Heart left ventricle (tissue), 16 donors: ENCODE measurements at regions not wholly inside any gene's neighbourhood (a gene's known extent, or its start where the extent isn't known, plus 50 kb on each side); places are given as distances from the start of the nearest gene placed in this dataset.

ENCODE experiments used
- ATAC-seq, 4 donors: fragments of 200-7000 bp; cut with Tn5 transposase; one replicate each; pipeline ENCODE4 v1.9.1; 2020 to 2022; ENCODE audit warnings: moderate library complexity in 4 of 4, mild to moderate bottlenecking in 3 of 4, moderate number of reproducible peaks in 1 of 4
- DNase-seq, 5 donors: peaks; one replicate each; pipeline ENCODE4 v3.0.0-alpha.2; 2020
- H3K27ac ChIP-seq, 12 donors: fragments of 200-600 bp; sonication (generic) in 4 of 12; one replicate each; pipeline versions ENCODE4 v1.5.0 to v1.8.0; 2016 to 2022; ENCODE audit warnings: mild to moderate bottlenecking in 2 of 12
- H3K27me3 ChIP-seq, 9 donors: fragments of 200-600 bp; sonication (generic) in 2 of 9; one replicate each; pipeline versions ENCODE4 v1.5.1 to v1.8.0; 2016 to 2022; ENCODE audit warnings: mild to moderate bottlenecking in 3 of 9
- H3K36me3 ChIP-seq, 9 donors: fragments of 200-600 bp; sonication (generic) in 2 of 9; one replicate each; pipeline versions ENCODE4 v1.5.0 to v1.8.0; 2018 to 2022; ENCODE audit warnings: mild to moderate bottlenecking in 2 of 9
- H3K4me1 ChIP-seq, 12 donors: fragments of 200-600 bp; sonication (generic) in 4 of 12; one replicate each; pipeline versions ENCODE4 v1.5.0 to v1.8.0; 2016 to 2022; ENCODE audit warnings: mild to moderate bottlenecking in 3 of 12
- H3K4me3 ChIP-seq, 12 donors: fragments of 200-600 bp; sonication (generic) in 4 of 12; one replicate each; pipeline versions ENCODE4 v1.5.0 to v1.8.0; 2017 to 2022; ENCODE audit warnings: mild to moderate bottlenecking in 9 of 12, moderate library complexity in 4 of 12
- H3K9me3 ChIP-seq, 12 donors: fragments of 200-600 bp; sonication (generic) in 4 of 12; one replicate each; pipeline versions ENCODE4 v1.5.0 to v1.8.0; 2016 to 2022; ENCODE audit warnings: mild to moderate bottlenecking in 1 of 12
- POLR2A ChIP-seq, 2 donors: fragments of 450-650 bp; IDR thresholded peaks; one replicate each; pipeline ENCODE4 v1.6.1; 2017; ENCODE audit warnings: antibody characterized with exemption in 2 of 2, mild to moderate bottlenecking in 2 of 2, moderate library complexity in 2 of 2
- WGBS, 4 donors: extraction: QIAGEN DNeasy Blood & Tissue Kit in 2 of 4; methylation state at CpG; one replicate each; pipeline versions ENCODE4 v1.1.5 to v1.1.7; 2013 to 2018; 5-methylcytosine and 5-hydroxymethylcytosine counted together
- intact Hi-C, 10 donors: fragments of 100-400 bp; cut with DNase I; formaldehyde crosslinking; loops; one replicate each; pipeline versions ENCODE4 v1.11.1 to v1.14.2; 2022
- TF ChIP-seq, protein P1 (sequence below), 12 donors: fragments of 200-600 bp; sonication (generic) in 4 of 12; IDR thresholded peaks; one replicate each; pipeline versions ENCODE4 v1.5.0 to v1.8.0; 2018 to 2022; ENCODE audit warnings: antibody characterized with exemption in 12 of 12, mild to moderate bottlenecking in 5 of 12
- donor health status: ischemic (EF 13 %, LVEDD 7.1; RV severe dilation, severe dysfunction).
- donor health status: healthy with polysubstance abuse.
- donor health status: DM: no; HTN: yes; CAD: no.
- donor health status: DM: no; HTN: no; CAD: no.
- donor health status: ischemic (EF 25% LVEDD 6.9; RV normal size, moderate dysfunction).
- donor health status: ischemic (EF 25% LVEDD 5.7; RV mildly dilated, moderate dysfunction).
- donor health status: healthy.
- donor health status: DM: yes; HTN: yes; CAD: no.
- donor health status: ischemic (EF 35%, LVEDD 5.7; RV mildly dilated, moderate dysfunction).
- donor health status: nonischemic (EF 11% LVEDD 7.7; RV severe dilation, severe dysfunction).
- donor health status: DM: yes; HTN: yes; CAD: no.
- donor health status: PGD.
- donor health status: ischemic (EF 29% LVEDD 5.4; RV normal size, mild dysfunction).
- donor health status: nonischemic (EF 23%, LVEDD 6.1; RV moderate dilation, normal function).

DNA sequence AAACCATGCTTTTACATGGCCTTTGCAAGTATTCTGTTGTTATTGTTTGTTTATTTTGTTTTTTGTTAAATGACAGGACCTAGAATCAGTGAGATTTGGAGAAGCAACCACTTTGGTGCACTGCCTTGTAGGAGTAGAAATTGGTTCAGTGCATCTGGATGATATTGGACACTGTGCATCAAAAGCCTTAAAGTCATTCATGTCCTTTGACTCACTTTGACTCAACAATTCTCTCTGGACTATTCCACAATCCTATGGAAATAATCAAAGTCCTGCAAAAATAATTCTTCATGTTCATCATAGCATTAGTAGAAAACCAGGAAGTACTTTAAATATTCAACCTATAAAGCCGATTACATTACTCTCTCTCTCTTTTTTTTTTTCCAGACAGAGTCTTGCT is 224.8 kb downstream of the ABHD5 start:
- H3K36me3 ChIP-seq = no peaks in the 10 kb centered on the region
- DNase-seq = no peak
- no peak overlapping the region for H3K27ac ChIP-seq
- 90 to 94% (median 91%) methylated on average over 1 of the region's 1 CpG for WGBS, 4 donors
- H3K4me1 ChIP-seq = no peaks in the 10 kb centered on the region
- ATAC-seq = no peak
- TF ChIP-seq, protein P1, sequence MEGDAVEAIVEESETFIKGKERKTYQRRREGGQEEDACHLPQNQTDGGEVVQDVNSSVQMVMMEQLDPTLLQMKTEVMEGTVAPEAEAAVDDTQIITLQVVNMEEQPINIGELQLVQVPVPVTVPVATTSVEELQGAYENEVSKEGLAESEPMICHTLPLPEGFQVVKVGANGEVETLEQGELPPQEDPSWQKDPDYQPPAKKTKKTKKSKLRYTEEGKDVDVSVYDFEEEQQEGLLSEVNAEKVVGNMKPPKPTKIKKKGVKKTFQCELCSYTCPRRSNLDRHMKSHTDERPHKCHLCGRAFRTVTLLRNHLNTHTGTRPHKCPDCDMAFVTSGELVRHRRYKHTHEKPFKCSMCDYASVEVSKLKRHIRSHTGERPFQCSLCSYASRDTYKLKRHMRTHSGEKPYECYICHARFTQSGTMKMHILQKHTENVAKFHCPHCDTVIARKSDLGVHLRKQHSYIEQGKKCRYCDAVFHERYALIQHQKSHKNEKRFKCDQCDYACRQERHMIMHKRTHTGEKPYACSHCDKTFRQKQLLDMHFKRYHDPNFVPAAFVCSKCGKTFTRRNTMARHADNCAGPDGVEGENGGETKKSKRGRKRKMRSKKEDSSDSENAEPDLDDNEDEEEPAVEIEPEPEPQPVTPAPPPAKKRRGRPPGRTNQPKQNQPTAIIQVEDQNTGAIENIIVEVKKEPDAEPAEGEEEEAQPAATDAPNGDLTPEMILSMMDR (IDR thresholded peaks at IDR 0.05) = no peak
- no peak for TF ChIP-seq POLR2A (IDR thresholded peaks at IDR 0.05)
- intact Hi-C loops = no loop called here
- no peak overlapping the region for H3K4me3 ChIP-seq
- peaks cover 0 to 8% (median 0%) of the 10 kb centered on the region in 9 donors for H3K27me3 ChIP-seq
- H3K9me3 ChIP-seq = peaks cover 0 to 12% (median 0%) of the 10 kb centered on the region in 12 donors

DNA sequence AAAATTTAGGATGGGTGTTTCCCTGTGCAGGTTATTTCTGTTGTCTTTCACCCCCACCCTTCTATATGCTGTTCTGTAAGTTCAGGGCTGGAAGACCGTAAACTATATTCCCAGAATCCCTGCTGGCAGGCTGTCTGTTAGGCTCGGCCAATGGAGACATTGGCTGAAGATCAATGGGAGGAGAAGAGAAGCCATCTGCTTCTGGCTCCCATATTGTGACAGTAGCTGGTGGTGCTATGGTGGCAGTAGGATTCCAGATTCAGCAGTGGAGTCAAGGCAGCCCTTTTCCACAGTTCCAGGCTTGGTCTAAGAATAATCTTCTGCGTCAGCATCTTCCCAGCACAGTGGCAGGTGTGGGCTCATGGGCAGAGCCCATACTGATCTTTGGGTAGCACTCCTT is 226.6 kb downstream of the ABHD5 start:
- whole genome bisulfite sequencing, 4 donors = 81 to 94% (median 91%) methylated on average over 3 of the region's 3 CpGs
- TF ChIP-seq, protein P1 (IDR thresholded peaks at IDR 0.05) = no peak
- TF ChIP-seq POLR2A (IDR thresholded peaks at IDR 0.05) = no peak
- no peak for DNase-seq
- intact Hi-C loops = no loop called here
- H3K36me3 ChIP-seq = no peaks in the 10 kb centered on the region
- H3K4me3 ChIP-seq = no peak overlapping the region
- peaks cover 0 to 26% (median 7%) of the 10 kb centered on the region in 9 donors for H3K27me3 ChIP-seq
- ATAC-seq = no peak
- H3K27ac ChIP-seq = no peak overlapping the region
- H3K9me3 ChIP-seq = peaks cover 0 to 12% (median 0%) of the 10 kb centered on the region in 12 donors
- H3K4me1 ChIP-seq = no peaks in the 10 kb centered on the region

DNA sequence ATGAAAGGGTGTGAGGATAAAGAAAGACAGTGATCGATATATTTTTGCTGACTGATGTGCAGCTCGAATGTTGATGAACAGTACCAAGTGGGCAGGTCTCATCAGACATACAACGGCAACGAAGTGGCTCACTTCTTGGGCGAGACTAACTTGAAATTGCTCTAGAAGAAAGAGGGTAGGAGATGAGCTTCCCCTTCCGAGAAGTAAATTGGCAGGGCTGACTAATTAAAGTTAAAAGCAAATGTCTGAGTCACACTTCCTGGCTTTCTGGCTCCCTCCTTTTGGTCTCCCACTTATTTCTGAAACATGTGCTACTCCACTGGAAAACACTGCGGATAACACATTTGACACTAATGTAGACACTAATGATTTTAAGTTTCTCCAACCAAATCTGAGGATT is 228.3 kb downstream of the ABHD5 start:
- TF ChIP-seq, protein P1 (IDR thresholded peaks at IDR 0.05) = no peak
- no peak for TF ChIP-seq POLR2A (IDR thresholded peaks at IDR 0.05)
- intact Hi-C loops = no loop called here
- H3K36me3 ChIP-seq = no peaks in the 10 kb centered on the region
- peaks cover 0 to 12% (median 0%) of the 10 kb centered on the region in 12 donors for H3K9me3 ChIP-seq
- ATAC-seq (no peak), DNase-seq (no peak)
- no peak overlapping the region for H3K4me3 ChIP-seq
- no peak overlapping the region for H3K27ac ChIP-seq
- H3K4me1 ChIP-seq = no peaks in the 10 kb centered on the region
- WGBS, 4 donors = 57 to 76% (median 68%) methylated on average over 7 of the region's 7 CpGs
- peaks cover 0 to 41% (median 11%) of the 10 kb centered on the region in 9 donors for H3K27me3 ChIP-seq

DNA sequence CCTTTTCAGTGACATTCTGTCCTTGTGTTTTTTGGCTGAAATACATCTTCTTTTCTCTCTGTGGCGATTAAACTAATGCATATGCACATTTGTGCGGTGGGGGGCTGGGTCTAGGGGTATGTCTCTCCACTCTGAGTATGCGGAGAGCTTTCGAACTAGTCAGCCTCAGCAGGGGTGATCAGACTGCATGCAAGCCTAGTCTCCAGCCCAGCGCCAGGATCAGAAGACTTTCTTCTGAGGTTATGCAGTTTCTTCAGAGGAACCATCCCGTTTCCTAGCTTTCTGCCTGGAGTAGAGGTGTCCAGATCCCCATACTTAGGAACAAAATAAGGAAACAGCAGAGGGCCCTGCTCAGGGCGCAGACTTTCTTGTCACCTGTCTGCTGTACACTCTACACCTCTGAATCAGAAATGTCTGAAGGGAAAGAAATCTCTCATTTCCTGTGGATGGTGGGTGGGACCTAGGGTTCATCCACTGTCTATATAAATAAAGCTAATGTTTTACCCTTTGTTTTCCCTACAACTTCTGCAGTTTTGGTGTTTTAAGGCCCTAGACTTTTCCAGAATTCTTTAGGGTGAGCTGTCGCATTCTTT is 230.4 kb downstream of the ABHD5 start:
- Histone ChIP-seq H3K9me3 (peaks cover 0 to 12% (median 0%) of the 10 kb centered on the region in 12 donors), H3K36me3 (no peaks in the 10 kb centered on the region), H3K27me3 (peaks cover 0 to 56% (median 11%) of the 10 kb centered on the region in 9 donors), H3K27ac (no peak overlapping the region), H3K4me1 (no peaks in the 10 kb centered on the region), H3K4me3 (no peak overlapping the region)
- intact Hi-C loops = no loop called here
- DNase-seq (no peak), ATAC-seq (no peak)
- TF ChIP-seq, protein P1 (IDR thresholded peaks at IDR 0.05) = no peak
- no peak for TF ChIP-seq POLR2A (IDR thresholded peaks at IDR 0.05)
- 37 to 44% (median 40%) methylated on average over 8 of the region's 8 CpGs for WGBS, 4 donors
